ENCODE measurements at regions not wholly inside any gene's neighbourhood (a gene's known extent, or its start where the extent isn't known, plus 50 kb on each side); places are given as distances from the start of the nearest gene placed in this dataset.

DNA sequence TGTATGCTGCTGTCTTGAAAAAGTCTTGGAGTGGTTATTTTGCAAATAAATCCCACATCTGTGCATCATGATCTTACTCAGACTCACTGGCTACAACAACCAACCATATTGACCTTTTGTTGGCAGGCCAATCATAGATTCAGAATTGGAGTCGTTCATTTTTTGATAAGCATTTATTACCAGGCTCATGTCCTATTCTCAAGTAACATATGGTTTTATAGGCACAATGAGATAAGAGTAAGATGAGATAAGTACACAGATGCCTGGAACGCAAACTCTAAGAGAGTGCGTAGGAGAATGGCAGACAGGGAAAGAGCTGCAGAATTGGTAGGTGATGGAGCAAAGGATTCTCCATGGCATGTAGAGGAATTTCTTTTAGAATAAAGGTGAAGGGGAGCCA is 71.6 kb upstream of the SLC5A12 start:
- Histone ChIP-seq H3K79me1 (ENCODE audit: insufficient read depth, low read depth, low read length, poor library complexity, severe bottlenecking) (no peaks in the 10 kb centered on the region), H3K23ac (ENCODE audit: insufficient read length, low read depth, low read length) (no peak overlapping the region), H4K20me1 (ENCODE audit: control insufficient read depth, insufficient read depth, insufficient read length) (no peaks in the 10 kb centered on the region), H4K91ac (ENCODE audit: insufficient read length, low read depth, low read length) (no peak overlapping the region), H4K5ac (ENCODE audit: insufficient read length, low read depth, low read length) (no peak overlapping the region), H3K18ac (ENCODE audit: insufficient read length, low read depth, low read length) (no peak overlapping the region), H3K14ac (ENCODE audit: insufficient read depth, low read length) (no peak overlapping the region), H3K27ac (ENCODE audit: insufficient read length, low read depth, low read length) (no peak overlapping the region), H2BK5ac (ENCODE audit: insufficient read length, low read length) (no peak overlapping the region), H4K8ac (replicated peaks; ENCODE audit: insufficient read length, low read depth, low read length) (no peak overlapping the region), H3K9me3 (ENCODE audit: control insufficient read depth, low read depth, low read length) (no peaks in the 10 kb centered on the region), H2BK12ac (ENCODE audit: insufficient read length, low read depth, low read length) (no peak overlapping the region), H3K4me2 (ENCODE audit: insufficient read depth, insufficient read length, low read length) (no peak overlapping the region), H3K9ac (ENCODE audit: extremely low read depth, insufficient read length, low read length) (no peak overlapping the region), H3K4ac (ENCODE audit: low read depth, low read length) (no peak overlapping the region), H2AK5ac (ENCODE audit: insufficient read length, low read length) (no peak overlapping the region), H3K27me3 (ENCODE audit: insufficient read depth, low read length) (no peaks in the 10 kb centered on the region), H3K79me2 (ENCODE audit: insufficient read depth, low read length) (no peaks in the 10 kb centered on the region), H2BK15ac (ENCODE audit: low read depth, low read length) (no peak overlapping the region), H3K23me2 (ENCODE audit: insufficient read length, low read depth, low read length, poor library complexity, severe bottlenecking) (no peaks in the 10 kb centered on the region), H3T11ph (ENCODE audit: low read length) (no peak overlapping the region), H2BK20ac (ENCODE audit: low read depth, low read length, poor library complexity, severe bottlenecking) (no peak overlapping the region), H2AFZ (ENCODE audit: low read length) (no peak overlapping the region), H3K56ac (ENCODE audit: insufficient read length, low read depth, low read length) (no peak overlapping the region), H3K4me1 (ENCODE audit: insufficient read depth, low read length) (no peaks in the 10 kb centered on the region), H2BK120ac (ENCODE audit: low read depth, low read length, poor library complexity, severe bottlenecking) (no peak overlapping the region)
- TF ChIP-seq, protein P1, sequence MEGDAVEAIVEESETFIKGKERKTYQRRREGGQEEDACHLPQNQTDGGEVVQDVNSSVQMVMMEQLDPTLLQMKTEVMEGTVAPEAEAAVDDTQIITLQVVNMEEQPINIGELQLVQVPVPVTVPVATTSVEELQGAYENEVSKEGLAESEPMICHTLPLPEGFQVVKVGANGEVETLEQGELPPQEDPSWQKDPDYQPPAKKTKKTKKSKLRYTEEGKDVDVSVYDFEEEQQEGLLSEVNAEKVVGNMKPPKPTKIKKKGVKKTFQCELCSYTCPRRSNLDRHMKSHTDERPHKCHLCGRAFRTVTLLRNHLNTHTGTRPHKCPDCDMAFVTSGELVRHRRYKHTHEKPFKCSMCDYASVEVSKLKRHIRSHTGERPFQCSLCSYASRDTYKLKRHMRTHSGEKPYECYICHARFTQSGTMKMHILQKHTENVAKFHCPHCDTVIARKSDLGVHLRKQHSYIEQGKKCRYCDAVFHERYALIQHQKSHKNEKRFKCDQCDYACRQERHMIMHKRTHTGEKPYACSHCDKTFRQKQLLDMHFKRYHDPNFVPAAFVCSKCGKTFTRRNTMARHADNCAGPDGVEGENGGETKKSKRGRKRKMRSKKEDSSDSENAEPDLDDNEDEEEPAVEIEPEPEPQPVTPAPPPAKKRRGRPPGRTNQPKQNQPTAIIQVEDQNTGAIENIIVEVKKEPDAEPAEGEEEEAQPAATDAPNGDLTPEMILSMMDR (conservative IDR thresholded peaks at IDR 0.05) = no peak
- Mint-ChIP-seq H3K27me3 (ENCODE audit: low read depth) (no peaks in the 10 kb centered on the region), H3K4me3 (no peak overlapping the region), H3K9me3 (no peaks in the 10 kb centered on the region), H3K27ac (no peak overlapping the region), H3K36me3 (ENCODE audit: insufficient read depth in 1 of 3, low read depth in 3 of 3) (no peaks in the 10 kb centered on the region), H3K4me1 (no peaks in the 10 kb centered on the region)
- no CpG with 5 or more reads among the region's 3 CpGs for WGBS (ENCODE audit: extremely low coverage, insufficient read length, low lambda C conversion rate)
- no peak for DNase-seq
